22Rv1 (cell line): ENCODE measurements at regions not wholly inside any gene's neighbourhood (a gene's known extent, or its start where the extent isn't known, plus 50 kb on each side); places are given as distances from the start of the nearest gene placed in this dataset.

Experiments
- ZFX ChIP-seq: fragments of 450-650 bp; IDR thresholded peaks from 2 replicates; pipeline ENCODE4 v1.6.1; 2017; ENCODE audit warnings: antibody characterized with exemption, borderline replicate concordance
- TF ChIP-seq, protein P1 (sequence below): fragments of 450-650 bp; IDR thresholded peaks from 2 replicates; pipeline ENCODE4 v1.5.1; 2017; ENCODE audit warnings: mild to moderate bottlenecking

DNA sequence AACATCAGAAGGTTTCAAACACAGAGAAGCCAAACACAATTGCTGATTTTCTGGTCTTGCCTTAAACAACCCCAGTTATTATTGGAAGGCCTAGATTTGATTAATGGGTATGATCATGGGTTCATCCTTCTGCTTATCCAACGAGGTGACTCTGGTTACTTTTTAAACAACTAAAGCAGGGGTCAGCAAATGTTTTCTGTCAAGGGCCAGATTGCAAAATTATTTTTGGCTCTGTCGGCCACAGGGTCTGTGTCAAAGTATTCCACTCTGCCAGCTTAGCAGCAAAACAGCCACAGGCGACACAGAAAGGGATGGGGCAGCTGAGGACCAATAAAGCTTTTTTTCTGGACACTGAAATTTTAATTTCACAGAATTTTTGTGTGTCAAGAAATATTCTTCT lies 249.1 kb upstream of the STS start:
- TF ChIP-seq, protein P1, sequence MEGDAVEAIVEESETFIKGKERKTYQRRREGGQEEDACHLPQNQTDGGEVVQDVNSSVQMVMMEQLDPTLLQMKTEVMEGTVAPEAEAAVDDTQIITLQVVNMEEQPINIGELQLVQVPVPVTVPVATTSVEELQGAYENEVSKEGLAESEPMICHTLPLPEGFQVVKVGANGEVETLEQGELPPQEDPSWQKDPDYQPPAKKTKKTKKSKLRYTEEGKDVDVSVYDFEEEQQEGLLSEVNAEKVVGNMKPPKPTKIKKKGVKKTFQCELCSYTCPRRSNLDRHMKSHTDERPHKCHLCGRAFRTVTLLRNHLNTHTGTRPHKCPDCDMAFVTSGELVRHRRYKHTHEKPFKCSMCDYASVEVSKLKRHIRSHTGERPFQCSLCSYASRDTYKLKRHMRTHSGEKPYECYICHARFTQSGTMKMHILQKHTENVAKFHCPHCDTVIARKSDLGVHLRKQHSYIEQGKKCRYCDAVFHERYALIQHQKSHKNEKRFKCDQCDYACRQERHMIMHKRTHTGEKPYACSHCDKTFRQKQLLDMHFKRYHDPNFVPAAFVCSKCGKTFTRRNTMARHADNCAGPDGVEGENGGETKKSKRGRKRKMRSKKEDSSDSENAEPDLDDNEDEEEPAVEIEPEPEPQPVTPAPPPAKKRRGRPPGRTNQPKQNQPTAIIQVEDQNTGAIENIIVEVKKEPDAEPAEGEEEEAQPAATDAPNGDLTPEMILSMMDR: no peak
- TF ChIP-seq ZFX: no peak
